GM19463 (cell line): ENCODE measurements at regions not wholly inside any gene's neighbourhood (a gene's known extent, or its start where the extent isn't known, plus 50 kb on each side); places are given as distances from the start of the nearest gene placed in this dataset.
"Not testable (repeated sequence)": the region's sequence is repeated elsewhere in the genome, so short reads cannot be mapped to it uniquely, and the experiment has no call there.

Experiments used
- ATAC-seq: cut with Tn5 transposase; IDR thresholded peaks from one replicate; pipeline ENCODE4 v1.9.1; 2021; ENCODE audit warnings: mild to moderate bottlenecking, moderate library complexity; ENCODE audit not compliant: unreplicated experiment

GRCh38 chr5:159680095-159680494, 236.2 kb upstream of the ADRA1B start:
- ATAC-seq: no peak

GRCh38 chr5:159681661-159682060, 234.6 kb upstream of the ADRA1B start:
- no peak for ATAC-seq

- ATAC-seq: no peak
Observed at GRCh38 chr5:159682623-159683022, 233.7 kb upstream of the ADRA1B start.

- ATAC-seq: not testable (repeated sequence)
Observed at GRCh38 chr5:159687892-159688291, 228.4 kb upstream of the ADRA1B start.

- ATAC-seq: no peak
Observed at GRCh38 chr5:159695741-159696294, 220.5 kb upstream of the ADRA1B start.

- no peak for ATAC-seq
Observed at GRCh38 chr5:159697530-159697929, 218.8 kb upstream of the ADRA1B start.

- no peak for ATAC-seq
Observed at GRCh38 chr5:159698322-159698721, 218.0 kb upstream of the ADRA1B start.

GRCh38 chr5:159700016-159700415, 216.3 kb upstream of the ADRA1B start:
- ATAC-seq: no peak

GRCh38 chr5:159702301-159702700, 214.0 kb upstream of the ADRA1B start:
- ATAC-seq: no peak

- no peak for ATAC-seq
Observed at GRCh38 chr5:159702826-159703225, 213.5 kb upstream of the ADRA1B start.

- no peak for ATAC-seq
Observed at GRCh38 chr5:159704160-159704559, 212.1 kb upstream of the ADRA1B start.

GRCh38 chr5:159705948-159706347, 210.3 kb upstream of the ADRA1B start:
- no peak for ATAC-seq

GRCh38 chr5:159708090-159708489, 208.2 kb upstream of the ADRA1B start:
- ATAC-seq: no peak

- ATAC-seq: no peak
Observed at GRCh38 chr5:159712672-159713071, 203.6 kb upstream of the ADRA1B start.

GRCh38 chr5:159713254-159713653, 203.0 kb upstream of the ADRA1B start:
- no peak for ATAC-seq

GRCh38 chr5:159713773-159714172, 202.5 kb upstream of the ADRA1B start:
- no peak for ATAC-seq

- no peak for ATAC-seq
Observed at GRCh38 chr5:159725475-159725874, 190.8 kb upstream of the ADRA1B start.

GRCh38 chr5:159727167-159727566, 189.1 kb upstream of the ADRA1B start:
- no peak for ATAC-seq

- ATAC-seq: no peak
Observed at GRCh38 chr5:159730285-159730684, 186.0 kb upstream of the ADRA1B start.

- ATAC-seq: no peak
Observed at GRCh38 chr5:159732220-159732619, 184.1 kb upstream of the ADRA1B start.

GRCh38 chr5:159734366-159734765, 181.9 kb upstream of the ADRA1B start:
- no peak for ATAC-seq

GRCh38 chr5:159735036-159735435, 181.2 kb upstream of the ADRA1B start:
- no peak for ATAC-seq
